ENCODE measurements at regions not wholly inside any gene's neighbourhood (a gene's known extent, or its start where the extent isn't known, plus 50 kb on each side); places are given as distances from the start of the nearest gene placed in this dataset.
"Not testable (repeated sequence)": the region's sequence is repeated elsewhere in the genome, so short reads cannot be mapped to it uniquely, and the experiment has no call there.

DNA sequence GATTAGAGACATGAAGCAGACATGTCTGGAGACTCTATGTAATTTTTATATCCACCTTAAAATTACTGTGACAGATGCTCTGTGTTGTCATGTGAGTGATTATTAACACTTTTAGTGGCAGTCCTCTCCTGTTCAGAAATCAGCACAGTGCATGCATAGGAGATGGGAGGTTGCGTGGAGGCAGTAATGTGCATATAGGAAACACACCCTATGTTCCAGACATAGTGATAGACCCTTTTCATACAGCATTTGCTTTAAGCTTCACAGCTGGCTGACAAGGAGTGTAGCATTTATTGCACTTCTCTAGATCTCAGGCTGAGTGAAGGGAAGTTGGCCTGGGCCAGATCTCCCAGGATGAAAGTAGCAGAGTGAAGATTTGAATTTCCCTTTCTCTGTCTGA lies 102.3 kb upstream of the SYN3 start:
- no peak for DNase-seq (ENCODE audit: low read depth in 1 of 2, low spot score in 1 of 2)

DNA sequence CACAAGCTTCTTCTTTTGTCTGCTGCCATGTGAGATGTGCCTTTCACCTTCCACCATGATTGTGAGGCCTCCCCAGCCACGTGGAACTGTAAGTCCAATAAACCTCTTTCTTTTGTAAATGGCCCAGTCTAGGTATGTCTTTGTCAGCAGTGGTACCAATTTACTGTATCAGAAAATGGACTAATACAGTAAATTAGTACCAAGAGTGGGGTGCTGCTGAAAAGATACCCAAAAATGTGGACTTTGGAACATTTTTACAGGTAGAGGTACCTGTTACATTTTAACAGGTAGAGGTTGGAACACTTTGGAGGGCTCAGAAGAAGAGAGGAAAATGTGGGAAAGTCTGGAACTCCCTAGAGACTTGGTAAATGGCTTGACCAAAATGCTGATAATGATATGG lies 96.8 kb upstream of the SYN3 start:
- H3K4me3 ChIP-seq; H3K36me3 ChIP-seq; DNase-seq (ENCODE audit: low read depth in 1 of 2, low spot score in 1 of 2); H3K9me3 ChIP-seq (ENCODE audit: low read depth); H3K4me1 ChIP-seq (ENCODE audit: low read depth); H3K27me3 ChIP-seq; H3K27ac ChIP-seq: not testable (repeated sequence)

More for the DNA sequence above, 102.3 kb upstream of the SYN3 start:
- no peaks in the 10 kb centered on the region for H3K9me3 ChIP-seq (ENCODE audit: low read depth)
- H3K4me1 ChIP-seq (ENCODE audit: low read depth): no peaks in the 10 kb centered on the region
- H3K27ac ChIP-seq: no peak overlapping the region
- no peaks in the 10 kb centered on the region for H3K27me3 ChIP-seq
- H3K4me3 ChIP-seq: no peak overlapping the region
- TF ChIP-seq, protein P1, sequence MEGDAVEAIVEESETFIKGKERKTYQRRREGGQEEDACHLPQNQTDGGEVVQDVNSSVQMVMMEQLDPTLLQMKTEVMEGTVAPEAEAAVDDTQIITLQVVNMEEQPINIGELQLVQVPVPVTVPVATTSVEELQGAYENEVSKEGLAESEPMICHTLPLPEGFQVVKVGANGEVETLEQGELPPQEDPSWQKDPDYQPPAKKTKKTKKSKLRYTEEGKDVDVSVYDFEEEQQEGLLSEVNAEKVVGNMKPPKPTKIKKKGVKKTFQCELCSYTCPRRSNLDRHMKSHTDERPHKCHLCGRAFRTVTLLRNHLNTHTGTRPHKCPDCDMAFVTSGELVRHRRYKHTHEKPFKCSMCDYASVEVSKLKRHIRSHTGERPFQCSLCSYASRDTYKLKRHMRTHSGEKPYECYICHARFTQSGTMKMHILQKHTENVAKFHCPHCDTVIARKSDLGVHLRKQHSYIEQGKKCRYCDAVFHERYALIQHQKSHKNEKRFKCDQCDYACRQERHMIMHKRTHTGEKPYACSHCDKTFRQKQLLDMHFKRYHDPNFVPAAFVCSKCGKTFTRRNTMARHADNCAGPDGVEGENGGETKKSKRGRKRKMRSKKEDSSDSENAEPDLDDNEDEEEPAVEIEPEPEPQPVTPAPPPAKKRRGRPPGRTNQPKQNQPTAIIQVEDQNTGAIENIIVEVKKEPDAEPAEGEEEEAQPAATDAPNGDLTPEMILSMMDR (IDR thresholded peaks at IDR 0.05; ENCODE audit: low read depth, low read length): no peak
- no peaks in the 10 kb centered on the region for H3K36me3 ChIP-seq

DNA sequence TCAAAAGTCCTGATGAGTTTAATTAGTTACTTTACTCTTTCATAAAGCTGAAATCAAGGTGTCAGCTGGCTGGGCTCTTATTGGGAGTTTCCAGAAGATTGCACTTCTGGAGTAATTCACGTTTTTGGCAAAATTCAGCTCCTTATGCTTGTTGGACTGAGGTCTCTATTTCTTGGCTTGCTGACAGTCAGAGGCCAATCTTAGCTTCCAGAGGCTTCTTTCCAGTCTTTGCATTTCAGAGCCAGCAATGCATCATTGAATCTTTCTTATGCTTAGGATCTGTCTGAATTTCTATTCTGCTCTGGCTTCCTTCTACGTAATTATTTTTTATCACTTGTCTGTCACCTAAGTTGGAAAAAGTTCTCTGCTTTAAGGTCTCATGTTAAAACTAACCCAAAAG lies 91.4 kb upstream of the SYN3 start:
- Histone ChIP-seq H3K27ac (no peak overlapping the region), H3K4me1 (ENCODE audit: low read depth) (no peaks in the 10 kb centered on the region), H3K9me3 (ENCODE audit: low read depth) (no peaks in the 10 kb centered on the region), H3K27me3 (no peaks in the 10 kb centered on the region), H3K36me3 (no peaks in the 10 kb centered on the region), H3K4me3 (no peak overlapping the region)
- no peak for DNase-seq (ENCODE audit: low read depth in 1 of 2, low spot score in 1 of 2)
- TF ChIP-seq, protein P1 (IDR thresholded peaks at IDR 0.05; ENCODE audit: low read depth, low read length): no peak

DNA sequence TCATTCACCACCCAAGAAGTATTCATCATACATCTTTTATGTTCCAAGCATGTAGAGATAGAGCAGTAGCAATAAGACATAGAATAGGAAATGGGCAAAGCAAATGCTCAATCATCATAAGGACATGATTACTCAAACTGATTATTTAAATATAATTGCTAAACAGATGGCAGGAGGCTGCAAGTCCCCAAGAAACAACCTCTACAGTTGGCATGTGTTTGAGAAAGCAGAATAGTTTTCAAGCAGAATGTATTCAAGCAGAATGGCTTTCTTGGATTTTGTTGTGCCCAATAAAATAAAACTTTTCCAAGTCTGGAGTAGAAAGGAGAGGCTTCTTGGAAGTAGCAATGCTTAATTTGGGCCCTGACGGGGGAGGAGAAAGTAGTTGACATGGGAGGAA lies 86.5 kb upstream of the SYN3 start:
- H3K4me3 ChIP-seq: no peak overlapping the region
- H3K4me1 ChIP-seq (ENCODE audit: low read depth): no peaks in the 10 kb centered on the region
- H3K27me3 ChIP-seq: no peaks in the 10 kb centered on the region
- H3K9me3 ChIP-seq (ENCODE audit: low read depth): no peaks in the 10 kb centered on the region
- TF ChIP-seq, protein P1 (IDR thresholded peaks at IDR 0.05; ENCODE audit: low read depth, low read length): no peak
- no peaks in the 10 kb centered on the region for H3K36me3 ChIP-seq
- no peak for DNase-seq (ENCODE audit: low read depth in 1 of 2, low spot score in 1 of 2)
- no peak overlapping the region for H3K27ac ChIP-seq

DNA sequence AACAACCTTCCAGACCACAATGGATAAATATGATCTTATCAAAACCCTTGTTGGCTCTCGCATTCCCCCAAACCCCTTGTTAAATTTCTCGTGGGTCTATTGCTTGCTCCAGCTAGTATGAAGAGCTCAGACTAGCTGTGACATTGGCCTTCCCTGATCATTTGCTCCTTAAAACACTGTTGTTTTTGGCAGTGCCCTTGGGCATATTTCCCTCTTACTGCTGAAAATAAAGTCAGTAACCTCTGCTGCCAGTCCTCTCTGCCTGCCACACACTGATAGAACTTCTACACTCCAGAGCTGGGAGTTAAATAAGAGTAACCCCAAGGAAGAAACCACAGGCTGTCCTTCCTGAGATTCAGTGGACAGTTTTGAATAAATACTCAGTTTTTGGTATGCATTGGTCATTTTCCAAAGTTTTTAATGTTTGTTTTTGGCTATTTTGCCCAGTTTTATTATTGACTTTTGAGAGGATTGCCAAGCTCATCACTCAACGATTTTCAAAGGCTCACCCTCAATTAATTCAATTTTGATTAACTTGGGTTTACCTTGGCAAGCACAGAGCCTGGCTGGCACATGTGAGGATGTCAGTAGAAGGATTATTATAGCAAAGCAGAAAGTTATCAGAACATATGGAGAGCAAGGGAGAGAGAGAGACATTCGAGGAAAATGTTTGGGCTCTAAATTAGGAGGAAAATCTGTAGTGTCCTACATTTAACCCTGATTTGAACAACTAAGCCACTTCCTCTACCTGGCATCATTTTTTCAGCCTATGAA lies 84.3 kb upstream of the SYN3 start:
- no peak overlapping the region for H3K27ac ChIP-seq
- TF ChIP-seq, protein P1 (IDR thresholded peaks at IDR 0.05; ENCODE audit: low read depth, low read length): no peak
- H3K27me3 ChIP-seq: no peaks in the 10 kb centered on the region
- H3K4me3 ChIP-seq: no peak overlapping the region
- H3K36me3 ChIP-seq: no peaks in the 10 kb centered on the region
- DNase-seq (ENCODE audit: low read depth in 1 of 2, low spot score in 1 of 2): no peak
- no peaks in the 10 kb centered on the region for H3K9me3 ChIP-seq (ENCODE audit: low read depth)
- no peaks in the 10 kb centered on the region for H3K4me1 ChIP-seq (ENCODE audit: low read depth)

DNA sequence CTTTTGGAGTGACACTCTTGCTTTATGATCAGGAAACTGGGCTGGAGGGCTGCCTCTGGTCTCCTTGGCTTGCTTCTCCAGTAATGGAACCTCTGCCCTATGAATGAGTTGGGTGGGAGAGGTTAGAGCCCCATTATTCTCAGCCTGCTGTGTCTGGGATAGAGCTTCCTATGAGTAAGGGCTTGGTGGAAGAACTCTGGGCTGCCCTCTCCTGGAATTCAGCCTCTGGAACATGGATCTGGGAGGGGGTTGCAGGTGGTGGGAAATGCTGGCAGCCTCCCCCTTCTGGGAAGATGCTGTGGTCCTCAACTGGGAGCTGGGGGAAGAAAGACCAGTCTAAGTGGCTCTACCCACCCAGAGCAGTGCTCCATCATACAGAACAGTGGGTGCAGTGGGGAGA lies 81.8 kb upstream of the SYN3 start:
- TF ChIP-seq, protein P1 (IDR thresholded peaks at IDR 0.05; ENCODE audit: low read depth, low read length): no peak
- H3K9me3 ChIP-seq (ENCODE audit: low read depth): no peaks in the 10 kb centered on the region
- no peaks in the 10 kb centered on the region for H3K27me3 ChIP-seq
- no peak overlapping the region for H3K27ac ChIP-seq
- no peaks in the 10 kb centered on the region for H3K4me1 ChIP-seq (ENCODE audit: low read depth)
- H3K36me3 ChIP-seq: no peaks in the 10 kb centered on the region
- DNase-seq (ENCODE audit: low read depth in 1 of 2, low spot score in 1 of 2): no peak
- H3K4me3 ChIP-seq: no peak overlapping the region

DNA sequence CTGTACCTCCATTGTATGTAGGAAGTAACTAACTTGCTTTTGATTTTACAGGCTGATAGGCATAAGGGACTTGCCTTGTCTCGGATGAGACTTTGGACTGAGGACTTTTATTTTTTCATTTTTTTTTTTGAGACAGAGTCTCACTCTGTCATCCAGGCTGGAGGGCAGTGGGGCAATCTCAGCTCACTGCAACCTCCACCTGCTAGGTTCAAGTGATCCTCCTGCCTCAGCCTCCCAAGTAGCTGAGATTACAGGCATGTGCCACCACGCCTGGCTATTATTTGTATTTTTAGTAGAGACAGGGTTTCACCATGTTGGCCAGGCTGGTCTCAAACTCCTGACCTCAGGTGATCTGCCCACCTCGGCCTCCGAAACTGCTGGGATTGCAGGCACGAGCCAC lies 80.2 kb upstream of the SYN3 start:
- H3K4me3 ChIP-seq; H3K27me3 ChIP-seq; H3K27ac ChIP-seq; H3K9me3 ChIP-seq (ENCODE audit: low read depth); DNase-seq (ENCODE audit: low read depth in 1 of 2, low spot score in 1 of 2); H3K36me3 ChIP-seq; H3K4me1 ChIP-seq (ENCODE audit: low read depth): not testable (repeated sequence)

Measured in cardiac muscle cell (in vitro differentiated cells and primary cell).